ENCODE measurements at regions not wholly inside any gene's neighbourhood (a gene's known extent, or its start where the extent isn't known, plus 50 kb on each side); places are given as distances from the start of the nearest gene placed in this dataset.

GRCh38 chr17:27217631-27218030 lies 76.3 kb upstream of the WSB1 start:
- no peak for DNase-seq

DNA sequence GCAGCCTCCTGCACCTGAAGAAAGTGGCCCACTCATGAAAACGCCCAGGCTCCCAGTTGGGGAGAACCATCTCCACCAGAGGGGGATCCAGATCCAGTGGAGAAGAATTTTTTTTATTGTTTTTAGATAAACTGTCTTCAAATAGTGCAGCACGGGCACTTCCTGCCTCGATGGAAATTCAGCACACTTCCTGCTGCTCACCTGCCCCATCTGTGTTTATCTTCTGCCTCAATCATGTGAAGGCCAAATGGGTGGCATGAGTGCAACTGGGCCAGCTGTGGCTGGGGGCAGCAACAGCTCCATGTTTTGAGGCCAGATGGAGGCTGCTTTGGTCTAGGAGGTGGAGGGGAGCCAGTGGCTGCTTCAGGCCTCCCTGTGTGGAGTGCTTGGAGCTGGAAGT lies 75.9 kb upstream of the WSB1 start:
- DNase-seq, result no peak

DNA sequence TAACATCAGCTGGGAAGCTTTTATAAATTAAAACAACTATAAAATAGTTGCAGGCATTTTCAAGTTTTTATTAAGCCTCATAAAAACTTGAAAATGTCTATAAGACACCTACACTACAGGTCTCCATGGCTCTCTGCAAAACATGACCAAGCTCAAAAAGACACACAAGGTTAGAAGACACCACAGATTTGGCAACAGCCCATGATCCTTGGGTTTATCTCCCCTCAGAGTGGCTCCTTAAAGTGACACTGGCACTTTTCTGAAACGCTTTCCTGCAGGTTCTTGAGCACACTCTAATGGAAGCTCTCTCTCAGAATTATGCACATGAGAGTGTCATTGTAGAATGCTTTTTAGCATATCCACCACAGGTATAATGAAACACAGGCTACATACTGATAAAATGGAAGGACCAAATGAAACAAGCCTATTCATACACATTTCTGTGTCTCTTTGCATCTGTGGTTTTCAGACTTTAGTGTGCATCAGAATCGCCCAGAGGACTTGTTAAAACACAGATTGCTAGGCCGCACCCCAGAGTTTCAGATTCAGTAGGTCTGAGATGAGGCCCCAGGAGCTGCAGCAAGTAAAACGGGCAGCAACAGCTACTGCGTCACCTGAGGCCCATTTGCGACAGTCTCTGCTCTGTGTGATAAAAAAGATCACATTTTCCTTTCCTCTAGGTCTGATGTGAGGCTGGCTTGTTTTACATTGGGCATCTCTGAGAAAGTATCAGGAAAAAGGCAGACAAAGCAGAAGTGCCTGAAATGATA lies 75.0 kb upstream of the WSB1 start:
- no peak for DNase-seq

DNA sequence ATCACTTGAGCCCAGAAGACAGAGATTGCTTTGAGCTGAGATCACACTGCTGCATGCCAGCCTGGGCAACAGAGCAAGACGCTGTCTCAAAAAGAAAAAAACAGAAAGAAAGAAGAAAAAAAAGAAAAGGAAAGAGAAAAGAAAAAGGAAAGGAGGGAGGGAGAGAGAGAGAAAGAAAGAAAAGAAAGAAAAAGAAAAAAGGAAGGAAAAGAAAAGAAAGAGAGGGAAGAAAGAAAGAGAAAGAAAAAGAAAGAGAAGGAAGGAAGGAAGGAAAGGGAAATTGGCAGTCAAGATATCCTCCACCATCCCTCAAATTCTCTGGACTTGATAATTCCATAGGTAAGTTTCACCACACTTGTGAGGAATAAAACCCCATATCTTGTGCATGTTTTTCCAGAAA lies 71.4 kb upstream of the WSB1 start:
- no peak for DNase-seq

- no peak for DNase-seq
Observed at GRCh38 chr17:27224526-27225315, 69.2 kb upstream of the WSB1 start.

GRCh38 chr17:27226611-27227230 lies 67.2 kb upstream of the WSB1 start:
- DNase-seq, result no peak

DNA sequence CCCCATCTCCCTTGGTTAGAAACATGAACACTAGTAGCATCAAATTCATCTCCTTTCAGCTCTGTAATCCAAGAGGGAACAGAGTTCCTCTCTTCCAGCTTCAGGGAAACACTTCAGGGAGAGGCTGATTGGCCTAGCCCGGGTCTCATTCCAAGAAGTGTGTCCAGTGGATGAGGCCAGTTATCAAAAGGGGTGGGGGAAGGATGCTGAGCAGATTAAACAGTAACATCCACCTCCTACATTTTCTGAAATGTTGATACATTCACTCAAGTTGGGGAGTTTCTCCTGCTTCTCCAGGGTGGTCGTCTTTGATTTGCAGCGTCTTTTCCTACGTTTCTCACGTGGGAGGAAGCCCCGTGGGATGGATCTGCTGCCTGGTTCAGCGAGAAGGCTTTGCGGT lies 62.9 kb upstream of the WSB1 start:
- no peak for DNase-seq

- DNase-seq, result no peak
Observed at GRCh38 chr17:27232328-27232727, 61.6 kb upstream of the WSB1 start.

DNA sequence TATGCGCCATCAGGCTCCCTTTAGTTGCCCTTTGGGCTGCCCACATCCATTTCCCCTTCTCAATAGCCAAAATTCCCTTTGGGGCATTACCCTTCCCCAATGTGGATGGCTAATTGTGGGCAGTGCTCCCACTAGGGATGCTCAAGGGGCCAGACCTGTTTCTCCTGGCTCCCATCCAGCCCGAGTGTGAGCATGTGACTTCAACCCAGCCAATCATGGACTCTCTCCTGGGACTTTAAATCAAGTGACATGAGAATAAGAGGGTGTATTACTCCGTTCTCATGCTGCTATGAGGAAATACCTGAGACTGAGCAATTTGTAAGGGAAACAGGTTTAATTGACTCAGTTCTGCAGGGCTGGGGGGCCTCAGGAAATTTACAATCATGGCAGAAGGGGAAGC lies 60.9 kb upstream of the WSB1 start:
- no peak for DNase-seq

DNA sequence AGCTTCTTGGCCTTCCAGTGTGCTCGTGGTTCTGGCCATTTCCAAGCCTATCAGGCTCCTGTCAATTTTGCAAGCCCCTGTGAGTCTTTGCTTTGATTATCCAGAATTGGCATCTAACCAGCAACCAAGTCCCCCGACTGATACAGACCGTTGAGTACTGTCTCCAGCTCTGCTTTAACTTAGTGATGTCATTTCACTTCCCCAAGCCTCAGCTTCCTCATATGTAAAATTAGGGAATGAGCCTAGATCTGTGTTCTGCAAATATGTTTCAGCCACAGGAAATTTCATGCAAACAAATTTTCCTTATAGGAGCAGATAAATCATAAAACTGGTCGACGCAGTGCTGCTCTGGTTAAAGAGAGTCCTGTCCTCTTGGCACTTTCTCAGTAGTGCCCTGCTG lies 60.1 kb upstream of the WSB1 start:
- DNase-seq, result no peak

DNA sequence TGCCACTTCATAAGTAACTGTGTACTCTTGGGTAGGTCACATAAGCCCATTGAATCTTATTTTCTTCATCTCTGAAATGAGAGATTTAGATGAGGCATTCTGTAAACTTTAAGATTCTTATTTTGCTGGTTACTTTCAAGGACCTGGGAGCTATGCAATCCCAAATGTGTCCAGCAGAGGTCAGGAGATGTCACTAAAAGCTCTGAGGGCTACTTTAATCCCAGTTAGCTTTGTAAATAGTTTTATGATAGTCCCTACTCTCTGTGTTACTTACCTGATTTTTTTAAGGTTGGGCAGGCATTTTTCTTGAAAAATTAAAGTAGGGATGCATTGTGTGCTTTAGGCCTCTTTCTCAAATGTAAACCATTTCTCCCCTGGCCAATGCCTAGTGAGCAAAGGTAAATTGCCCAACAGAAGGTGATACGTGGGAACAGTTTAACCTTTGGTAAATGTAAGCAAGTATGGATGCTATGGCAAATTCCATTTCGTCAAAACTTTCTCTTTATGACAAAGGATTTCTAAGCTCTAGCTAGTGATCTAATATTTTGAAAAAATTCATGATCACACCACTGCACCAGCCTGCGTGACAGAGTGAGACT lies 57.1 kb upstream of the WSB1 start:
- DNase-seq, result peak; percentile 71

- DNase-seq, result no peak
Observed at GRCh38 chr17:27237890-27238289, 56.0 kb upstream of the WSB1 start.

GRCh38 chr17:27239046-27239445 lies 54.9 kb upstream of the WSB1 start:
- DNase-seq, result no peak

GRCh38 chr17:27239584-27239983 lies 54.3 kb upstream of the WSB1 start:
- DNase-seq, result no peak

DNA sequence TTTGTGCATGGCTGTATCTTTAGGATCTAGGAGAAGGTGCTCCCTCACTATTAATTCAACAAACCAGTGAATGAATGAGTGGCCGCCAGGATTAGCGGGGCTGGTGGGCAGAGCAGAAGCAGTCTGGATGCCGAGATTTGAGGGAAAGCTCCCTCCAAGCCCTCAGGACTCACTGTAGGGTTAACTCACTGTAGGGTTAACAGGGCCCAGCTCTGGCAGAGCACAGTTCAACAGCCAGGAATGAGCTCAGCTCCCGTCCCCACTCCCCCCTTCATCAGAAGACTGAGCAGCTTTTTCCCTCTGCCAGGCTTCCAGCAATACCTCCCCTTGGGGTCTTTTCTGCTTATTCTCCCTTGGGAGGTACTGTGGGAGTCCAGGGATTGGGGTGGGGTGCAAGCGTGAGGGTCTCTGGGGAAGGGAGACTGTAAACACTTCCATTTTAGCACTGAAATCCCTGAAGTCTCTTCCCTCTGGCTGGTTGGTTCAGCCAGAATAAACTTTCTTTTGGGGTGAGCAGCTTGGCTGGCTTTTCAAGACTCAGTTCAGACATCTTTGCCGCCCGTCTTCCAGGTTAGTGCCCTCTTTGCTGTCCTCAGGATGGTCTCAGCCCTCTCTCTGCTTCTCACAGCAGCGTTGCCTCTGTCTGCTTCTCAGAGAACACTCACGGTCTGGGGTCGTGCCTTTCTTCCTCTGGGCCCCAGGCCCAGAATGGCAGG lies 53.7 kb upstream of the WSB1 start:
- DNase-seq, result no peak

- DNase-seq, result no peak
Observed at GRCh38 chr17:27240802-27241155, 53.1 kb upstream of the WSB1 start.

DNA sequence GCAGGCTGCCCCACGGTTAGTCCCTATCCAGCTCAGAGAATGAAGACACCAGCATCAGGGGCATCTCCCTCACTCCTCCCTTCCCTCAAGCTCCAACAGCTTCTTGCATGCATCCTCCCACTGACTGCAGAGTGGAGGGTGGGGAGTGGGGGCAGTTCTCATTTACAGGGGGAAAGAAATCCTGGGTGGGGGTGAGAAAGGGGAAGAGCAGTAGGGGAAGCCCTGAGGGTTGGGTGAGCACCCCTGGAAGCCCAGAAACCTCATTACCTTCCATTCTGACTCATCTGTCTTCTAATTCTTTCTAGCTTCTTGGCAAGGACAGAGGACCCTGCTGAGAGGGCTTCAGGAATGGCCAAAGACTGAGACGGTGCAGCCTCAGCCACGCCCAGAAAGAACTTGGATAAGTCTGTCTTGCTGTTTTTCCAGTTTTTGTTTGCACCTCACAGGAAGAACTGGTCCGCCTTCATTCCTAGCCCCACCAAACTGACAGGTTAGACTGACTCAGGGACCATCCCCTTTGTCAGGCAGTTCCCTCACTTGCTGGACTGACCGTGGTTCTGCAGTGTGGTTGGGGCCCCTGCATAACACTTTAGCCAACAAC lies 52.5 kb upstream of the WSB1 start:
- no peak for DNase-seq

GRCh38 chr17:27242951-27243350 lies 51.0 kb upstream of the WSB1 start:
- DNase-seq, result no peak

- DNase-seq, result no peak
Observed at GRCh38 chr17:27244011-27244410, 49.9 kb upstream of the WSB1 start.
